ENCODE measurements at regions not wholly inside any gene's neighbourhood (a gene's known extent, or its start where the extent isn't known, plus 50 kb on each side); places are given as distances from the start of the nearest gene placed in this dataset.

- Mint-ChIP-seq H3K36me3 (ENCODE audit: low read depth) (no peaks in the 10 kb centered on the region), H3K9me3 (no peaks in the 10 kb centered on the region), H3K4me3 (no peak overlapping the region), H3K4me1 (ENCODE audit: low read depth) (no peaks in the 10 kb centered on the region), H3K27ac (no peak overlapping the region), H3K27me3 (peaks cover 19% of the 10 kb centered on the region)
- intact Hi-C loops (cut with micrococcal nuclease) = no loop called here
Observed at GRCh38 chr2:235133837-235134236, 182.0 kb downstream of the SH3BP4 start.

- H3K4me1 Mint-ChIP-seq (ENCODE audit: low read depth) = no peaks in the 10 kb centered on the region
- no peaks in the 10 kb centered on the region for H3K9me3 Mint-ChIP-seq
- H3K27me3 Mint-ChIP-seq = peaks cover 19% of the 10 kb centered on the region
- intact Hi-C loops (cut with micrococcal nuclease) = no loop called here
- H3K4me3 Mint-ChIP-seq = no peak overlapping the region
- no peaks in the 10 kb centered on the region for H3K36me3 Mint-ChIP-seq (ENCODE audit: low read depth)
- no peak overlapping the region for H3K27ac Mint-ChIP-seq
Observed at GRCh38 chr2:235134420-235134819, 182.6 kb downstream of the SH3BP4 start.

- peaks cover 19% of the 10 kb centered on the region for H3K27me3 Mint-ChIP-seq
- H3K4me3 Mint-ChIP-seq = no peak overlapping the region
- H3K9me3 Mint-ChIP-seq = no peaks in the 10 kb centered on the region
- no peaks in the 10 kb centered on the region for H3K4me1 Mint-ChIP-seq (ENCODE audit: low read depth)
- no peak overlapping the region for H3K27ac Mint-ChIP-seq
- intact Hi-C loops (cut with micrococcal nuclease) = no loop called here
- no peaks in the 10 kb centered on the region for H3K36me3 Mint-ChIP-seq (ENCODE audit: low read depth)
Observed at GRCh38 chr2:235135195-235135965, 183.6 kb downstream of the SH3BP4 start.

GRCh38 chr2:235135990-235136561 lies 184.3 kb downstream of the SH3BP4 start:
- no peak overlapping the region for H3K27ac Mint-ChIP-seq
- intact Hi-C loops (cut with micrococcal nuclease) = no loop called here
- H3K27me3 Mint-ChIP-seq = peaks cover 19% of the 10 kb centered on the region
- no peak overlapping the region for H3K4me3 Mint-ChIP-seq
- H3K4me1 Mint-ChIP-seq (ENCODE audit: low read depth) = no peaks in the 10 kb centered on the region
- no peaks in the 10 kb centered on the region for H3K36me3 Mint-ChIP-seq (ENCODE audit: low read depth)
- H3K9me3 Mint-ChIP-seq = no peaks in the 10 kb centered on the region

- H3K4me3 Mint-ChIP-seq = no peak overlapping the region
- intact Hi-C loops (cut with micrococcal nuclease) = no loop called here
- H3K27me3 Mint-ChIP-seq = peaks cover 19% of the 10 kb centered on the region
- no peaks in the 10 kb centered on the region for H3K36me3 Mint-ChIP-seq (ENCODE audit: low read depth)
- no peaks in the 10 kb centered on the region for H3K4me1 Mint-ChIP-seq (ENCODE audit: low read depth)
- no peak overlapping the region for H3K27ac Mint-ChIP-seq
- H3K9me3 Mint-ChIP-seq = no peaks in the 10 kb centered on the region
Observed at GRCh38 chr2:235138339-235138738, 186.5 kb downstream of the SH3BP4 start.

- intact Hi-C loops (cut with micrococcal nuclease) = no loop called here
- no peak overlapping the region for H3K4me3 Mint-ChIP-seq
- no peak overlapping the region for H3K27ac Mint-ChIP-seq
- H3K27me3 Mint-ChIP-seq = peaks cover 12% of the 10 kb centered on the region
- H3K9me3 Mint-ChIP-seq = no peaks in the 10 kb centered on the region
- no peaks in the 10 kb centered on the region for H3K4me1 Mint-ChIP-seq (ENCODE audit: low read depth)
- H3K36me3 Mint-ChIP-seq (ENCODE audit: low read depth) = no peaks in the 10 kb centered on the region
Observed at GRCh38 chr2:235139956-235140800, 188.4 kb downstream of the SH3BP4 start.

GRCh38 chr2:235140801-235141081 lies 188.9 kb downstream of the SH3BP4 start:
- H3K27ac Mint-ChIP-seq = no peak overlapping the region
- intact Hi-C loops (cut with micrococcal nuclease) = no loop called here
- no peak overlapping the region for H3K4me3 Mint-ChIP-seq
- H3K27me3 Mint-ChIP-seq = peaks cover 7% of the 10 kb centered on the region
- no peaks in the 10 kb centered on the region for H3K9me3 Mint-ChIP-seq
- no peaks in the 10 kb centered on the region for H3K4me1 Mint-ChIP-seq (ENCODE audit: low read depth)
- H3K36me3 Mint-ChIP-seq (ENCODE audit: low read depth) = no peaks in the 10 kb centered on the region

- Mint-ChIP-seq H3K4me1 (ENCODE audit: low read depth) (no peaks in the 10 kb centered on the region), H3K36me3 (ENCODE audit: low read depth) (no peaks in the 10 kb centered on the region), H3K27ac (no peak overlapping the region), H3K9me3 (no peaks in the 10 kb centered on the region), H3K4me3 (no peak overlapping the region), H3K27me3 (peaks cover 3% of the 10 kb centered on the region)
- intact Hi-C loops (cut with micrococcal nuclease) = no loop called here
Observed at GRCh38 chr2:235141411-235142128, 189.8 kb downstream of the SH3BP4 start.

- H3K4me3 Mint-ChIP-seq = no peak overlapping the region
- H3K27me3 Mint-ChIP-seq = no peaks in the 10 kb centered on the region
- intact Hi-C loops (cut with micrococcal nuclease) = no loop called here
- H3K4me1 Mint-ChIP-seq (ENCODE audit: low read depth) = no peaks in the 10 kb centered on the region
- no peak overlapping the region for H3K27ac Mint-ChIP-seq
- no peaks in the 10 kb centered on the region for H3K9me3 Mint-ChIP-seq
- H3K36me3 Mint-ChIP-seq (ENCODE audit: low read depth) = no peaks in the 10 kb centered on the region
Observed at GRCh38 chr2:235142601-235143000, 190.8 kb downstream of the SH3BP4 start.

- intact Hi-C loops (cut with micrococcal nuclease) = no loop called here
- no peaks in the 10 kb centered on the region for H3K4me1 Mint-ChIP-seq (ENCODE audit: low read depth)
Observed at GRCh38 chr2:235143789-235144188, 192.0 kb downstream of the SH3BP4 start.

GRCh38 chr2:235144291-235144690 lies 192.5 kb downstream of the SH3BP4 start:
- no peak overlapping the region for H3K4me3 Mint-ChIP-seq
- no peaks in the 10 kb centered on the region for H3K27me3 Mint-ChIP-seq
- H3K9me3 Mint-ChIP-seq = no peaks in the 10 kb centered on the region
- intact Hi-C loops (cut with micrococcal nuclease) = no loop called here
- H3K36me3 Mint-ChIP-seq (ENCODE audit: low read depth) = no peaks in the 10 kb centered on the region
- no peak overlapping the region for H3K27ac Mint-ChIP-seq
- H3K4me1 Mint-ChIP-seq (ENCODE audit: low read depth) = no peaks in the 10 kb centered on the region

More at GRCh38 chr2:235143789-235144188, 192.0 kb downstream of the SH3BP4 start:
- Mint-ChIP-seq H3K27ac (no peak overlapping the region), H3K36me3 (ENCODE audit: low read depth) (no peaks in the 10 kb centered on the region), H3K27me3 (no peaks in the 10 kb centered on the region), H3K9me3 (no peaks in the 10 kb centered on the region), H3K4me3 (no peak overlapping the region)

- intact Hi-C loops (cut with micrococcal nuclease) = no loop called here
Observed at GRCh38 chr2:235146206-235146605, 194.4 kb downstream of the SH3BP4 start.

GRCh38 chr2:235146871-235147565 lies 195.2 kb downstream of the SH3BP4 start:
- H3K27ac Mint-ChIP-seq = no peak overlapping the region

More at GRCh38 chr2:235146206-235146605, 194.4 kb downstream of the SH3BP4 start:
- no peaks in the 10 kb centered on the region for H3K9me3 Mint-ChIP-seq
- no peaks in the 10 kb centered on the region for H3K4me1 Mint-ChIP-seq (ENCODE audit: low read depth)
- no peak overlapping the region for H3K27ac Mint-ChIP-seq
- H3K27me3 Mint-ChIP-seq = no peaks in the 10 kb centered on the region
- H3K36me3 Mint-ChIP-seq (ENCODE audit: low read depth) = no peaks in the 10 kb centered on the region
- no peak overlapping the region for H3K4me3 Mint-ChIP-seq

More at GRCh38 chr2:235146871-235147565, 195.2 kb downstream of the SH3BP4 start:
- no peak overlapping the region for H3K4me3 Mint-ChIP-seq
- no peaks in the 10 kb centered on the region for H3K4me1 Mint-ChIP-seq (ENCODE audit: low read depth)
- intact Hi-C loops (cut with micrococcal nuclease) = no loop called here
- H3K36me3 Mint-ChIP-seq (ENCODE audit: low read depth) = no peaks in the 10 kb centered on the region
- H3K27me3 Mint-ChIP-seq = no peaks in the 10 kb centered on the region
- H3K9me3 Mint-ChIP-seq = no peaks in the 10 kb centered on the region
